C4-2B (cell line): ENCODE measurements at regions not wholly inside any gene's neighbourhood (a gene's known extent, or its start where the extent isn't known, plus 50 kb on each side); places are given as distances from the start of the nearest gene placed in this dataset.
"Not testable (repeated sequence)": the region's sequence is repeated elsewhere in the genome, so short reads cannot be mapped to it uniquely, and the experiment has no call there.

Experiments used
- H3K27ac ChIP-seq: fragments of 450-650 bp; 2 replicates; pipeline ENCODE4 v1.5.1; 2017
- CTCF ChIP-seq: fragments of 450-650 bp; conservative IDR thresholded peaks from 2 replicates; pipeline ENCODE4 v1.5.1; 2017; ENCODE audit warnings: mild to moderate bottlenecking
- ZFX ChIP-seq: fragments of 450-650 bp; IDR thresholded peaks from 2 replicates; pipeline ENCODE4 v1.6.1; 2017

- no peak overlapping the region for H3K27ac ChIP-seq
- TF ChIP-seq ZFX = no peak
- TF ChIP-seq CTCF = no peak
These were observed 452.2 kb downstream of the PCDH11X start for GRCh38 chrX:92231391-92231790.

GRCh38 chrX:92232182-92232581 is 453.0 kb downstream of the PCDH11X start:
- TF ChIP-seq CTCF (peak; percentile 59), ZFX (no peak)

GRCh38 chrX:92241249-92241648 is 462.1 kb downstream of the PCDH11X start:
- TF ChIP-seq CTCF (no peak), ZFX (no peak)
- H3K27ac ChIP-seq = no peak overlapping the region

More at GRCh38 chrX:92232182-92232581, 453.0 kb downstream of the PCDH11X start:
- H3K27ac ChIP-seq = no peak overlapping the region

- H3K27ac ChIP-seq = no peak overlapping the region
- no peak for TF ChIP-seq CTCF
- no peak for TF ChIP-seq ZFX
These were observed 467.9 kb downstream of the PCDH11X start for GRCh38 chrX:92247076-92247475.

GRCh38 chrX:92249125-92249524 is 469.9 kb downstream of the PCDH11X start:
- TF ChIP-seq CTCF = no peak
- TF ChIP-seq ZFX = no peak
- no peak overlapping the region for H3K27ac ChIP-seq

- no peak overlapping the region for H3K27ac ChIP-seq
- TF ChIP-seq ZFX (no peak), CTCF (peak; percentile 8; the same call in 1 of the 2 replicates)
These were observed 480.9 kb downstream of the PCDH11X start for GRCh38 chrX:92260102-92260501.

- H3K27ac ChIP-seq = no peak overlapping the region
- TF ChIP-seq CTCF (no peak), ZFX (no peak)
These were observed 492.0 kb downstream of the PCDH11X start for GRCh38 chrX:92270936-92271855.

GRCh38 chrX:92278556-92278955 is 499.4 kb downstream of the PCDH11X start:
- not testable (repeated sequence) for H3K27ac ChIP-seq

GRCh38 chrX:92280347-92280746 is 501.2 kb downstream of the PCDH11X start:
- H3K27ac ChIP-seq = not testable (repeated sequence)
